HEK293T (cell line): ENCODE measurements at regions not wholly inside any gene's neighbourhood (a gene's known extent, or its start where the extent isn't known, plus 50 kb on each side); places are given as distances from the start of the nearest gene placed in this dataset.

Experiments
- ARNT ChIP-seq: fragments of 450-650 bp; IDR thresholded peaks from 2 replicates; pipeline ENCODE4 v1.6.1; 2017; ENCODE audit warnings: mild to moderate bottlenecking
- BHLHE40 ChIP-seq: fragments of 450-650 bp; IDR thresholded peaks from 2 replicates; pipeline ENCODE4 v1.6.1; 2016; ENCODE audit warnings: mild to moderate bottlenecking, moderate library complexity, borderline replicate concordance
- FOXA1 ChIP-seq: fragments of 450-650 bp; IDR thresholded peaks from 2 replicates; pipeline ENCODE4 v1.6.1; 2016; ENCODE audit warnings: mild to moderate bottlenecking
- FOXK2 ChIP-seq: fragments of 450-650 bp; IDR thresholded peaks from 2 replicates; pipeline ENCODE4 v1.6.1; 2016; ENCODE audit warnings: mild to moderate bottlenecking
- FOXM1 ChIP-seq: fragments of 450-650 bp; IDR thresholded peaks from 2 replicates; pipeline ENCODE4 v1.6.1; 2017; ENCODE audit warnings: mild to moderate bottlenecking, borderline replicate concordance
- HDGF ChIP-seq: fragments of 450-650 bp; IDR thresholded peaks from 2 replicates; pipeline ENCODE4 v1.6.1; 2017; ENCODE audit warnings: antibody characterized with exemption, borderline replicate concordance
- L3MBTL2 ChIP-seq: fragments of 450-650 bp; conservative IDR thresholded peaks from 2 replicates; pipeline ENCODE4 v1.6.1; 2016; ENCODE audit warnings: mild to moderate bottlenecking
- NFRKB ChIP-seq: fragments of 450-650 bp; IDR thresholded peaks from 2 replicates; pipeline ENCODE4 v1.6.1; 2016; ENCODE audit warnings: mild to moderate bottlenecking, moderate library complexity
- PKNOX1 ChIP-seq: fragments of 450-650 bp; IDR thresholded peaks from 2 replicates; pipeline ENCODE4 v1.6.1; 2016
- SP1 ChIP-seq: fragments of 450-650 bp; IDR thresholded peaks from 2 replicates; pipeline ENCODE4 v1.6.1; 2017
- SUZ12 ChIP-seq: fragments of 450-650 bp; IDR thresholded peaks from 2 replicates; pipeline ENCODE4 v1.6.1; 2016; ENCODE audit warnings: mild to moderate bottlenecking
- TARDBP ChIP-seq: fragments of 450-650 bp; IDR thresholded peaks from 2 replicates; pipeline ENCODE4 v1.6.1; 2016
- ZNF384 ChIP-seq: fragments of 450-650 bp; IDR thresholded peaks from 2 replicates; pipeline ENCODE4 v1.6.1; 2016

DNA sequence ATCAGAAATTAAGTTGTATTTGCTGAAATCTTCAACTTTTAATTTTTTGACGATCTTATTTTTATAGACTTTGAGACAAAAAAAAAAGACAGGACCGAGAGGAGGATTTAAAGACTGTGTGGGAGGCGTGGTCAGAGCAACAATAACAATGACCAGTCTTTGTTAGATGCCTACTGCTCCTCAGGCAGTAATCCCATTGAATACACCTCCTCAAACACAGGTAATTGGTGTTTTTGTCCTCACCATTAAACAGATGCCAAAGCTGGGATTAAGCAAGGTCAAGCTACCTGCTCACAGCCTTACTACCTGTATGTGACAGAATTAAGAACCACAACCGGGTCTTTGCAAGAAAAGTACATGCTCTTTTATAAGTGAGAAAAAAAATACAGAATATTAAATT lies 233.3 kb upstream of the GRAMD2B start:
- TF ChIP-seq ZNF384 (no peak), FOXM1 (no peak), FOXA1 (no peak), ARNT (no peak), PKNOX1 (no peak), SP1 (no peak), L3MBTL2 (no peak), FOXK2 (no peak), BHLHE40 (no peak), NFRKB (no peak), TARDBP (no peak), HDGF (no peak), SUZ12 (no peak)
